Mucosa of rectum (tissue), 2 donors: ENCODE measurements at regions not wholly inside any gene's neighbourhood (a gene's known extent, or its start where the extent isn't known, plus 50 kb on each side); places are given as distances from the start of the nearest gene placed in this dataset.

Source experiments
- H3K27ac ChIP-seq, 2 donors: one replicate each; pipeline ENCODE4 v1.7.0; 2013; ENCODE audit warnings: inconsistent platforms in 2 of 2, low read depth in 2 of 2, low read length in 2 of 2
- H3K27me3 ChIP-seq, 2 donors: one replicate each; pipeline ENCODE4 v1.7.0; 2013; ENCODE audit warnings: low read length in 2 of 2; ENCODE audit not compliant: control insufficient read depth in 2 of 2, insufficient read depth in 2 of 2
- H3K36me3 ChIP-seq, 2 donors: one replicate each; pipeline ENCODE4 v1.7.0; 2013; ENCODE audit warnings: low read length in 2 of 2; ENCODE audit not compliant: control insufficient read depth in 2 of 2, insufficient read depth in 2 of 2
- H3K4me1 ChIP-seq, 2 donors: one replicate each; pipeline ENCODE4 v1.7.0; 2013; ENCODE audit warnings: low read length in 2 of 2, mild to moderate bottlenecking in 1 of 2; ENCODE audit not compliant: control insufficient read depth in 2 of 2, insufficient read depth in 2 of 2
- H3K4me3 ChIP-seq, 2 donors: one replicate each; pipeline ENCODE4 v1.7.0; 2013; ENCODE audit warnings: low read length in 2 of 2
- H3K9ac ChIP-seq, 2 donors: one replicate each; pipeline ENCODE4 v1.7.0; 2013; ENCODE audit warnings: low read length in 2 of 2, low read depth in 1 of 2, mild to moderate bottlenecking in 1 of 2
- H3K9me3 ChIP-seq, 2 donors: one replicate each; pipeline ENCODE4 v1.7.0; 2013; ENCODE audit warnings: low read length in 2 of 2; ENCODE audit not compliant: control insufficient read depth in 2 of 2
- donor health status: healthy.
- donor health status: Normal muscosa, but diverticular disease.

GRCh38 chr10:108413954-108414353 is 1249.4 kb upstream of the SORCS1 start:
- Histone ChIP-seq H3K9me3 (no peaks in the 10 kb centered on the region), H3K27ac (no peak overlapping the region), H3K4me3 (no peak overlapping the region), H3K4me1 (no peaks in the 10 kb centered on the region), H3K9ac (no peak overlapping the region), H3K27me3 (no peaks in the 10 kb centered on the region), H3K36me3 (no peaks in the 10 kb centered on the region)

- no peak overlapping the region for H3K27ac ChIP-seq
- no peaks in the 10 kb centered on the region for H3K9me3 ChIP-seq
- H3K27me3 ChIP-seq, result no peaks in the 10 kb centered on the region
- H3K36me3 ChIP-seq, result no peaks in the 10 kb centered on the region
- H3K9ac ChIP-seq, result no peak overlapping the region
- no peaks in the 10 kb centered on the region for H3K4me1 ChIP-seq
- H3K4me3 ChIP-seq, result no peak overlapping the region
Observed at GRCh38 chr10:108412323-108412722, 1247.8 kb upstream of the SORCS1 start.

GRCh38 chr10:108411894-108412293 is 1247.4 kb upstream of the SORCS1 start:
- Histone ChIP-seq H3K27ac (no peak overlapping the region), H3K4me1 (no peaks in the 10 kb centered on the region), H3K4me3 (no peak overlapping the region), H3K9ac (no peak overlapping the region), H3K36me3 (no peaks in the 10 kb centered on the region), H3K27me3 (no peaks in the 10 kb centered on the region), H3K9me3 (no peaks in the 10 kb centered on the region)

- no peaks in the 10 kb centered on the region for H3K36me3 ChIP-seq
- H3K4me3 ChIP-seq, result no peak overlapping the region
- no peaks in the 10 kb centered on the region for H3K4me1 ChIP-seq
- H3K9me3 ChIP-seq, result no peaks in the 10 kb centered on the region
- no peaks in the 10 kb centered on the region for H3K27me3 ChIP-seq
- no peak overlapping the region for H3K9ac ChIP-seq
- no peak overlapping the region for H3K27ac ChIP-seq
Observed at GRCh38 chr10:108411206-108411605, 1246.7 kb upstream of the SORCS1 start.

GRCh38 chr10:108410236-108410635 is 1245.7 kb upstream of the SORCS1 start:
- no peaks in the 10 kb centered on the region for H3K9me3 ChIP-seq

GRCh38 chr10:108409306-108409705 is 1244.8 kb upstream of the SORCS1 start:
- Histone ChIP-seq H3K27me3 (no peaks in the 10 kb centered on the region), H3K27ac (no peak overlapping the region), H3K36me3 (no peaks in the 10 kb centered on the region), H3K4me3 (no peak overlapping the region), H3K4me1 (no peaks in the 10 kb centered on the region), H3K9ac (no peak overlapping the region), H3K9me3 (no peaks in the 10 kb centered on the region)

More at GRCh38 chr10:108410236-108410635, 1245.7 kb upstream of the SORCS1 start:
- Histone ChIP-seq H3K27ac (no peak overlapping the region), H3K4me3 (no peak overlapping the region), H3K9ac (no peak overlapping the region), H3K4me1 (no peaks in the 10 kb centered on the region), H3K36me3 (no peaks in the 10 kb centered on the region), H3K27me3 (no peaks in the 10 kb centered on the region)

GRCh38 chr10:108404155-108404554 is 1239.6 kb upstream of the SORCS1 start:
- Histone ChIP-seq H3K9ac (no peak overlapping the region), H3K27ac (no peak overlapping the region), H3K27me3 (no peaks in the 10 kb centered on the region), H3K4me3 (no peak overlapping the region), H3K36me3 (no peaks in the 10 kb centered on the region), H3K4me1 (no peaks in the 10 kb centered on the region), H3K9me3 (no peaks in the 10 kb centered on the region)

GRCh38 chr10:108399465-108399864 is 1235.0 kb upstream of the SORCS1 start:
- no peaks in the 10 kb centered on the region for H3K9me3 ChIP-seq
- no peak overlapping the region for H3K9ac ChIP-seq
- no peak overlapping the region for H3K4me3 ChIP-seq
- no peaks in the 10 kb centered on the region for H3K36me3 ChIP-seq
- H3K27ac ChIP-seq, result no peak overlapping the region
- no peaks in the 10 kb centered on the region for H3K4me1 ChIP-seq
- H3K27me3 ChIP-seq, result no peaks in the 10 kb centered on the region

GRCh38 chr10:108393089-108393488 is 1228.6 kb upstream of the SORCS1 start:
- Histone ChIP-seq H3K27ac (no peak overlapping the region), H3K36me3 (no peaks in the 10 kb centered on the region), H3K9ac (no peak overlapping the region), H3K9me3 (no peaks in the 10 kb centered on the region), H3K4me1 (no peaks in the 10 kb centered on the region), H3K4me3 (no peak overlapping the region), H3K27me3 (no peaks in the 10 kb centered on the region)

- Histone ChIP-seq H3K9ac (no peak overlapping the region), H3K9me3 (no peaks in the 10 kb centered on the region), H3K4me3 (no peak overlapping the region), H3K36me3 (no peaks in the 10 kb centered on the region), H3K27ac (no peak overlapping the region), H3K27me3 (no peaks in the 10 kb centered on the region), H3K4me1 (no peaks in the 10 kb centered on the region)
Observed at GRCh38 chr10:108392286-108392685, 1227.8 kb upstream of the SORCS1 start.

- H3K4me1 ChIP-seq, result no peaks in the 10 kb centered on the region
- H3K4me3 ChIP-seq, result no peak overlapping the region
- no peaks in the 10 kb centered on the region for H3K36me3 ChIP-seq
- no peaks in the 10 kb centered on the region for H3K27me3 ChIP-seq
- H3K27ac ChIP-seq, result no peak overlapping the region
- no peaks in the 10 kb centered on the region for H3K9me3 ChIP-seq
- no peak overlapping the region for H3K9ac ChIP-seq
Observed at GRCh38 chr10:108388706-108389105, 1224.2 kb upstream of the SORCS1 start.
